ENCODE measurements at regions not wholly inside any gene's neighbourhood (a gene's known extent, or its start where the extent isn't known, plus 50 kb on each side); places are given as distances from the start of the nearest gene placed in this dataset.

DNA sequence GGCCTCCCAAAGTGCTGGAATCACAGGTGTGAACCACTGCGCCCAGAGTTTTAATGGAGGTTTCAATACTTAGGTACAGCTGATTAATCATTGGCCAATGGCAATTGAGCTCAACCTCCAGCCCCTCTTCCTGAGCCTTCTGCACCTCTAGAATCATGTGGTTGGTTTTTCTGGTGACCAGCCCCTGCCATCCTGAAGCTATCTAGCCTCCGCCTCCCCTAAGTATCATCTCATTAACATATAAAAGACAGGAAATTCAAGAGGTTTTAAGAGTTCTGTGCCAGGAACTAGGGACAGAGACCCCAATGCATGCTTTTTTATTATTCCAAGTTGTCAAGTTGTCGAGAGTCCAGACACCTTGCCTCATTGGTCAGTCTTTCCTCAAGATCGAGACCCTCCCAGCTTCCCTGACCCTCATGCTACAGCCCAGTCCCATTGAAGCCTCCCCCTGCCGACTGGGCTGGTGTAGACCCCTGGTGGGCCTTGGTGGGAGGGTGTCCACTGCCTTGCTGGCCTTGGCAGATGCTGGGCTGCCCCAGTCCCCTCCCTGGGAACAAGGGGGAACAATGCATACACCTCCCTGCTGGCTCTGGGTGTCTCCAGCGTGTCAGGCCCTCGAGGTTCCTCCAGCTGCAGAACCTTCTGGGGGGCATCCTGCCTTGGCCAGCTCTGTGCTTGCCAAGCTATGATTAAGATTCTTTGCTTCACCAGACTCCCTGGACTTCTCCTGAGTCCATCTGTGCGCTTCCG lies 148.0 kb downstream of the CTTN start:
- TF ChIP-seq EZH2 (IDR thresholded peaks at IDR 0.05; ENCODE audit: insufficient read depth, poor library complexity, severe bottlenecking) = no peak
- no peak for TF ChIP-seq EZH2phosphoT487 (IDR thresholded peaks at IDR 0.05; ENCODE audit: insufficient read depth, low read depth)

Data from GM23248 (cell line).